Neural crest cell (in vitro differentiated cells): ENCODE measurements at regions not wholly inside any gene's neighbourhood (a gene's known extent, or its start where the extent isn't known, plus 50 kb on each side); places are given as distances from the start of the nearest gene placed in this dataset.

ENCODE experiments used
- DNase-seq: peaks from one replicate; pipeline ENCODE4 v3.0.0; 2021; ENCODE audit warnings: low read depth, mixed read lengths, low spot score
- H3K27ac Mint-ChIP-seq: one replicate; pipeline ENCODE4 v1.8.0; 2021; ENCODE audit warnings: mild to moderate bottlenecking, mixed read lengths; ENCODE audit not compliant: unreplicated experiment
- H3K27me3 Mint-ChIP-seq: 2 replicates; pipeline ENCODE4 v1.8.0; 2021; ENCODE audit warnings: low read depth, mild to moderate bottlenecking, mixed read lengths
- H3K36me3 Mint-ChIP-seq: 2 replicates; pipeline ENCODE4 v1.8.0; 2021; ENCODE audit warnings: low read depth, mild to moderate bottlenecking, mixed read lengths
- H3K4me1 Mint-ChIP-seq: 2 replicates; pipeline ENCODE4 v1.8.0; 2021; ENCODE audit warnings: mixed read lengths
- H3K4me3 Mint-ChIP-seq: one replicate; pipeline ENCODE4 v1.8.0; 2021; ENCODE audit warnings: mild to moderate bottlenecking, mixed read lengths
- H3K9me3 Mint-ChIP-seq: 2 replicates; pipeline ENCODE4 v1.8.0; 2021; ENCODE audit warnings: mixed read lengths
- TF ChIP-seq, protein P1 (sequence below): fragments of 200-600 bp; sonication (generic); conservative IDR thresholded peaks from 2 replicates; pipeline ENCODE4 v1.5.0; 2021; ENCODE audit warnings: antibody characterized with exemption, mild to moderate bottlenecking

DNA sequence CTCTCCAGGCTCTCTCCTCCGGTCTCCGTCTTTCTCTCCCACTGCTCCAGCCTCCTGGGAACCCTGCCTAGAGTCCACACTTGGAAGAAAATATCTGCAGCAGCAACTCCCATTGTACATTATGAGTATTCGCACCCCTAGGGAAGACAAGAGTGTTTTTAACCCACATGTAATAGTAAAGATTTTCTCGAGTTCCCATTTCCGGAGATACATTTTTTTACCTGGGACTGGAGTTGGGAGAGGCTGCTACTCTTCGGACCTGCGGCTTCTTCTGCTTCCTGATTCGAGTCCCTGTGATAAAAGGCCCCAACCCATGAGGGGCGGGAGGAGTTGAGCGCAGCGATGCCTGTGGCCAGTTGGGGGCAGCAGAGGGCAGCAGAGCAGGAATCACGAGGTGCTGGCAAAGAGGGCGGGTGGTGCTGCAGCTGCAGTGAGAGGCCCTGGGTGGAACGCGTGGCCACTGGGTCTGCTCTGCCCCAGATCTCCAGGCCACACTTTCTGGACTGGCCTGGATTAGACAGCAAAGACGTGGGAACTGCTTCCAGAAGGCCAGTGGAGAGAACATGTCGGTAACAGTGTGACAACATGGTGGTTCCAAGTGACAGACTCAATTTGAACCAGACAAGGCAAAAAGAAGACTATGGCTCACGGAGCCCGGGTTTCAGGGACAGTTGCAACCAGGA is 221.0 kb upstream of the CSF3R start:
- peaks cover 16% of the 10 kb centered on the region for H3K4me1 Mint-ChIP-seq
- H3K36me3 Mint-ChIP-seq = no peaks in the 10 kb centered on the region
- peaks cover 46% of the 10 kb centered on the region for H3K27me3 Mint-ChIP-seq
- TF ChIP-seq, protein P1, sequence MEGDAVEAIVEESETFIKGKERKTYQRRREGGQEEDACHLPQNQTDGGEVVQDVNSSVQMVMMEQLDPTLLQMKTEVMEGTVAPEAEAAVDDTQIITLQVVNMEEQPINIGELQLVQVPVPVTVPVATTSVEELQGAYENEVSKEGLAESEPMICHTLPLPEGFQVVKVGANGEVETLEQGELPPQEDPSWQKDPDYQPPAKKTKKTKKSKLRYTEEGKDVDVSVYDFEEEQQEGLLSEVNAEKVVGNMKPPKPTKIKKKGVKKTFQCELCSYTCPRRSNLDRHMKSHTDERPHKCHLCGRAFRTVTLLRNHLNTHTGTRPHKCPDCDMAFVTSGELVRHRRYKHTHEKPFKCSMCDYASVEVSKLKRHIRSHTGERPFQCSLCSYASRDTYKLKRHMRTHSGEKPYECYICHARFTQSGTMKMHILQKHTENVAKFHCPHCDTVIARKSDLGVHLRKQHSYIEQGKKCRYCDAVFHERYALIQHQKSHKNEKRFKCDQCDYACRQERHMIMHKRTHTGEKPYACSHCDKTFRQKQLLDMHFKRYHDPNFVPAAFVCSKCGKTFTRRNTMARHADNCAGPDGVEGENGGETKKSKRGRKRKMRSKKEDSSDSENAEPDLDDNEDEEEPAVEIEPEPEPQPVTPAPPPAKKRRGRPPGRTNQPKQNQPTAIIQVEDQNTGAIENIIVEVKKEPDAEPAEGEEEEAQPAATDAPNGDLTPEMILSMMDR = peak; percentile 94
- peak overlapping the region; percentile 44 for H3K27ac Mint-ChIP-seq
- no peak overlapping the region for H3K4me3 Mint-ChIP-seq
- no peaks in the 10 kb centered on the region for H3K9me3 Mint-ChIP-seq
- peak; percentile 89 for DNase-seq

- DNase-seq = no peak
- Mint-ChIP-seq H3K36me3 (no peaks in the 10 kb centered on the region), H3K4me3 (no peak overlapping the region), H3K27me3 (peaks cover 53% of the 10 kb centered on the region), H3K9me3 (no peaks in the 10 kb centered on the region), H3K4me1 (peaks cover 21% of the 10 kb centered on the region), H3K27ac (no peak overlapping the region)
- TF ChIP-seq, protein P1 = no peak
These were observed 220.2 kb upstream of the CSF3R start for GRCh38 chr1:36702963-36703362.

- Mint-ChIP-seq H3K4me3 (no peak overlapping the region), H3K27me3 (peaks cover 69% of the 10 kb centered on the region), H3K9me3 (no peaks in the 10 kb centered on the region), H3K4me1 (peaks cover 21% of the 10 kb centered on the region), H3K27ac (no peak overlapping the region), H3K36me3 (no peaks in the 10 kb centered on the region)
- DNase-seq = no peak
- TF ChIP-seq, protein P1 = no peak
These were observed 216.6 kb upstream of the CSF3R start for GRCh38 chr1:36699113-36699911.

DNA sequence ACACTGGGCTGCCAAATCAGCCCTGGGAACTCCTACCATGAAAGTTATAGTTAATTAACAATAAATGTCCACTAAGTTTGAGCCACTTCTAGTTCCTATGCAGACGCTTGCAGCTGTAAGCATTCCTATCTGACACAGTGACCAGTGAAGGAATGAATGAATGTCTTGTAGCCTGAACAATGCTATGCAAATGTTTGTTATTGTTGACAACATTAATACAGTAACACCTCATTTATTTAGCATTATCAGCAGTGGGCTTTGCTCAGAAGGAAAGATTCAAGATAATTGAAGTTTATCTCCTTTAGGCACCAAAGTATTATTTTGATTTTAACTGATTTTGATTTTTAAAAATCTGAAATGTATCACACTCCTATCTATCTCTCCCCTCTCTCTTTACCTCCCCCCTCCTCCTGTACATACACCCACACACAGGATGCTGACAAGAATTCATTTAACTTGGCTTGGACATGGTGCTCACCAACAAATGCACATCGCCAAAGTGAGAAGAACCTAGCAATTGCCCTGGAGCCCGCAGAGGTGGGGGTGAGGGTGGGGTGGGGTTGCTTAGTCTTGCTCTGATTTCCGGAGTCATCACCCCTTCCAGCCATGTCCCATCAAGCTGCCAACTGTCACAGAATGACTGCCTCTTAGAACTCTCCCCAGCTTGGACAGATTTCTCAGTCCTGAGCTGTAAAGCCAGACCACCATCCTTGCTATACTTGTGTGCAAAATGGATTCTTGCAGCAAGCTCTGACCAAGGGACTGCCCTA is 215.3 kb upstream of the CSF3R start:
- Mint-ChIP-seq H3K27ac (no peak overlapping the region), H3K9me3 (no peaks in the 10 kb centered on the region), H3K4me3 (no peak overlapping the region), H3K27me3 (peaks cover 72% of the 10 kb centered on the region), H3K36me3 (no peaks in the 10 kb centered on the region), H3K4me1 (peaks cover 14% of the 10 kb centered on the region)
- TF ChIP-seq, protein P1 = no peak
- no peak for DNase-seq

- no peaks in the 10 kb centered on the region for H3K9me3 Mint-ChIP-seq
- TF ChIP-seq, protein P1 = no peak
- no peak overlapping the region for H3K27ac Mint-ChIP-seq
- no peak overlapping the region for H3K4me3 Mint-ChIP-seq
- H3K4me1 Mint-ChIP-seq = peaks cover 14% of the 10 kb centered on the region
- H3K27me3 Mint-ChIP-seq = peaks cover 75% of the 10 kb centered on the region
- no peaks in the 10 kb centered on the region for H3K36me3 Mint-ChIP-seq
- DNase-seq = no peak
These were observed 213.7 kb upstream of the CSF3R start for GRCh38 chr1:36696261-36696940.
